GM19238 (cell line): ENCODE measurements at regions not wholly inside any gene's neighbourhood (a gene's known extent, or its start where the extent isn't known, plus 50 kb on each side); places are given as distances from the start of the nearest gene placed in this dataset.

Source experiments
- DNase-seq: peaks from one replicate; pipeline ENCODE4 v3.0.0; 2011; ENCODE audit warnings: low spot score; ENCODE audit not compliant: insufficient read length

- no peak for DNase-seq
These were observed 78.4 kb downstream of the RNASET2 start for GRCh38 chr6:166877906-166878305.

- DNase-seq = no peak
These were observed 79.0 kb downstream of the RNASET2 start for GRCh38 chr6:166877349-166877748.

- no peak for DNase-seq
These were observed 83.8 kb downstream of the RNASET2 start for GRCh38 chr6:166872531-166873009.

GRCh38 chr6:166870602-166871208 lies 85.6 kb downstream of the RNASET2 start:
- no peak for DNase-seq

GRCh38 chr6:166866839-166867637 lies 89.3 kb downstream of the RNASET2 start:
- no peak for DNase-seq

- DNase-seq = no peak
These were observed 92.0 kb downstream of the RNASET2 start for GRCh38 chr6:166864333-166864732.

- peak; percentile 27 for DNase-seq
These were observed 93.3 kb downstream of the RNASET2 start for GRCh38 chr6:166862978-166863530.

- DNase-seq = peak; percentile 47
These were observed 93.9 kb downstream of the RNASET2 start for GRCh38 chr6:166862287-166862977.

GRCh38 chr6:166861961-166862286 lies 94.4 kb downstream of the RNASET2 start:
- DNase-seq = no peak

- DNase-seq = no peak
These were observed 95.0 kb downstream of the RNASET2 start for GRCh38 chr6:166861304-166861703.

- no peak for DNase-seq
These were observed 96.0 kb downstream of the RNASET2 start for GRCh38 chr6:166860392-166860791.

GRCh38 chr6:166855416-166855815 lies 100.9 kb downstream of the RNASET2 start:
- no peak for DNase-seq

GRCh38 chr6:166853371-166854325 lies 102.7 kb downstream of the RNASET2 start:
- no peak for DNase-seq

- no peak for DNase-seq
These were observed 103.8 kb downstream of the RNASET2 start for GRCh38 chr6:166852451-166852975.

GRCh38 chr6:166851911-166852310 lies 104.4 kb downstream of the RNASET2 start:
- no peak for DNase-seq

GRCh38 chr6:166851426-166851825 lies 104.9 kb downstream of the RNASET2 start:
- no peak for DNase-seq

- DNase-seq = no peak
These were observed 105.7 kb downstream of the RNASET2 start for GRCh38 chr6:166850677-166851076.

- DNase-seq = no peak
These were observed 106.6 kb downstream of the RNASET2 start for GRCh38 chr6:166849749-166850183.

GRCh38 chr6:166848979-166849748 lies 107.2 kb downstream of the RNASET2 start:
- DNase-seq = no peak
